Hepatic stellate cell (primary cell): ENCODE measurements at regions not wholly inside any gene's neighbourhood (a gene's known extent, or its start where the extent isn't known, plus 50 kb on each side); places are given as distances from the start of the nearest gene placed in this dataset.

Source experiments
- DNase-seq: peaks from one replicate; pipeline ENCODE4 v3.0.0; 2011; ENCODE audit warnings: low spot score

- no peak for DNase-seq
Measured at GRCh38 chr4:41461780-41462307, 76.1 kb upstream of the LIMCH1 start.

- DNase-seq = no peak
Measured at GRCh38 chr4:41465146-41465761, 72.7 kb upstream of the LIMCH1 start.

- DNase-seq = no peak
Measured at GRCh38 chr4:41466249-41466648, 71.7 kb upstream of the LIMCH1 start.

GRCh38 chr4:41468122-41468521, 69.8 kb upstream of the LIMCH1 start:
- no peak for DNase-seq

- no peak for DNase-seq
Measured at GRCh38 chr4:41471126-41472071, 66.6 kb upstream of the LIMCH1 start.

GRCh38 chr4:41472081-41472480, 65.9 kb upstream of the LIMCH1 start:
- DNase-seq = no peak

- DNase-seq = no peak
Measured at GRCh38 chr4:41473176-41473575, 64.8 kb upstream of the LIMCH1 start.

- no peak for DNase-seq
Measured at GRCh38 chr4:41475402-41475801, 62.6 kb upstream of the LIMCH1 start.

- DNase-seq = no peak
Measured at GRCh38 chr4:41476310-41476885, 61.6 kb upstream of the LIMCH1 start.

GRCh38 chr4:41477181-41477905, 60.6 kb upstream of the LIMCH1 start:
- no peak for DNase-seq

GRCh38 chr4:41478518-41478917, 59.4 kb upstream of the LIMCH1 start:
- DNase-seq = no peak

GRCh38 chr4:41480896-41481311, 57.1 kb upstream of the LIMCH1 start:
- no peak for DNase-seq

- no peak for DNase-seq
Measured at GRCh38 chr4:41483771-41484170, 54.2 kb upstream of the LIMCH1 start.

GRCh38 chr4:41485041-41485440, 52.9 kb upstream of the LIMCH1 start:
- no peak for DNase-seq

- no peak for DNase-seq
Measured at GRCh38 chr4:41487868-41488440, 50.0 kb upstream of the LIMCH1 start.
